PC-9 (cell line): ENCODE measurements at regions not wholly inside any gene's neighbourhood (a gene's known extent, or its start where the extent isn't known, plus 50 kb on each side); places are given as distances from the start of the nearest gene placed in this dataset.

Experiments
- BruUV-seq: library from RNA; stranded (reverse); fragments of 400-500 nt; replicated peaks from 2 replicates; lab custom pipeline; 2021; lab: Mats Ljungman, UMichigan
- CTCF ChIA-PET: fragments of 300-600 bp; sonication (Branson Sonifier 250); formaldehyde crosslinking; loops from one replicate; lab custom pipeline; 2022; ENCODE audit warnings: antibody characterized with exemption; lab: Charles Lee
- POLR2A ChIA-PET: fragments of 300-600 bp; sonication (Branson Sonifier 250); formaldehyde crosslinking; loops from one replicate; lab custom pipeline; 2022; ENCODE audit warnings: antibody characterized with exemption; ENCODE audit not compliant: unreplicated experiment; lab: Charles Lee
- DNase-seq, 2 experiments: peaks; one replicate each; pipeline versions ENCODE4 v3.0.0 to v3.0.0-alpha.2; 2015 to 2022; ENCODE audit warnings: mixed read lengths in 1 of 2
- H2AFZ ChIP-seq: fragments of 200-600 bp; sonication (generic); 2 replicates; pipeline ENCODE4 v1.8.1; 2017; ENCODE audit warnings: antibody characterized with exemption
- H3F3A ChIP-seq: fragments of 200-600 bp; sonication (generic); 2 replicates; pipeline ENCODE4 v1.8.1; 2017; ENCODE audit warnings: antibody characterized with exemption, mild to moderate bottlenecking, low read depth; ENCODE audit not compliant: insufficient read depth
- H3K27ac ChIP-seq: fragments of 200-600 bp; sonication (generic); 2 replicates; pipeline ENCODE4 v1.6.1; 2016; ENCODE audit warnings: mixed run types
- H3K27me3 ChIP-seq: fragments of 200-600 bp; sonication (generic); 2 replicates; pipeline ENCODE4 v1.6.1; 2016; ENCODE audit warnings: low read depth, mixed run types; ENCODE audit not compliant: insufficient read depth
- H3K36me3 ChIP-seq: fragments of 200-600 bp; sonication (generic); 2 replicates; pipeline ENCODE4 v1.6.1; 2016; ENCODE audit warnings: low read depth, mixed run types
- H3K4me1 ChIP-seq: fragments of 200-600 bp; sonication (generic); replicated peaks from 2 replicates; pipeline ENCODE4 v1.6.1; 2016; ENCODE audit warnings: mixed run types; ENCODE audit not compliant: insufficient read depth
- H3K4me2 ChIP-seq: fragments of 200-600 bp; sonication (generic); 2 replicates; pipeline ENCODE4 v1.6.1; 2017; ENCODE audit warnings: mixed run types
- H3K4me3 ChIP-seq: fragments of 200-600 bp; sonication (generic); 2 replicates; pipeline ENCODE4 v1.6.1; 2016; ENCODE audit warnings: mixed run types
- H3K79me2 ChIP-seq: fragments of 200-600 bp; sonication (generic); 2 replicates; pipeline ENCODE4 v1.6.1; 2017; ENCODE audit warnings: low read depth, mixed run types
- H3K9me2 ChIP-seq: fragments of 200-600 bp; sonication (generic); 2 replicates; pipeline ENCODE4 v1.8.1; 2017; ENCODE audit warnings: mild to moderate bottlenecking; ENCODE audit not compliant: insufficient read depth
- H3K9me3 ChIP-seq: fragments of 200-600 bp; sonication (generic); 2 replicates; pipeline ENCODE4 v1.8.1; 2016; ENCODE audit warnings: low read depth; ENCODE audit not compliant: insufficient read depth
- H4K20me1 ChIP-seq: fragments of 200-600 bp; sonication (generic); 2 replicates; pipeline ENCODE4 v1.8.1; 2017; ENCODE audit not compliant: insufficient read depth
- EZH2 ChIP-seq: fragments of 200-600 bp; sonication (generic); IDR thresholded peaks from 2 replicates; pipeline ENCODE4 v1.8.0; 2017; ENCODE audit warnings: antibody characterized with exemption, low read depth
- intact Hi-C: fragments of 100-400 bp; cut with micrococcal nuclease; formaldehyde crosslinking; loops from one replicate; pipeline ENCODE4 v1.10.0; 2022; ENCODE audit not compliant: unreplicated experiment
- TF ChIP-seq, protein P1 (sequence below): fragments of 200-600 bp; sonication (generic); conservative IDR thresholded peaks from 2 replicates; pipeline ENCODE4 v1.6.1; 2017; ENCODE audit warnings: mixed run types, antibody characterized with exemption, mild to moderate bottlenecking, moderate library complexity

DNA sequence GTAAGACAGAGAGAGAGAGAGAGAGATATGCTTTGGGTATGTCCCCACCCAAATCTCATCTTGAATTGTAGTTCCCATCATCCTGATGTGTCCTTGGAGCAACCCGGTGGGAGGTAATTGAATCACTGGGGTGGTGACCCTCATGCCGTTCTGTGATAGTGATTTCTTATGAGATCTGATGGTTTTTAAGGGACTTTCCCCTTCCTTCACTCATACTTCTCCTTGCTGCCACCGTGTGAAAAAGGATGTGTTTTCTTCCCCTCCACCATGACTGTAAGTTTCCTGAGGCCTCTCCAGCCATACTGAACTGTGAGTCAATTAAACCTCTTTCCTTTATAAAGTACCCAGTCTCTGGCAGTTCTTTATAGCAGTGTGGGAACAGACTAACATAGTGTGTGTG, 60.3 kb downstream of the EOMES start:
- H3K27ac ChIP-seq = no peak overlapping the region
- H3K27me3 ChIP-seq = no peaks in the 10 kb centered on the region
- no TSS peak for BruUV-seq
- H3K9me2 ChIP-seq = no peaks in the 10 kb centered on the region
- H3F3A ChIP-seq = no peaks in the 10 kb centered on the region
- no peak overlapping the region for H2AFZ ChIP-seq
- H3K4me1 ChIP-seq = no peaks in the 10 kb centered on the region
- TF ChIP-seq, protein P1, sequence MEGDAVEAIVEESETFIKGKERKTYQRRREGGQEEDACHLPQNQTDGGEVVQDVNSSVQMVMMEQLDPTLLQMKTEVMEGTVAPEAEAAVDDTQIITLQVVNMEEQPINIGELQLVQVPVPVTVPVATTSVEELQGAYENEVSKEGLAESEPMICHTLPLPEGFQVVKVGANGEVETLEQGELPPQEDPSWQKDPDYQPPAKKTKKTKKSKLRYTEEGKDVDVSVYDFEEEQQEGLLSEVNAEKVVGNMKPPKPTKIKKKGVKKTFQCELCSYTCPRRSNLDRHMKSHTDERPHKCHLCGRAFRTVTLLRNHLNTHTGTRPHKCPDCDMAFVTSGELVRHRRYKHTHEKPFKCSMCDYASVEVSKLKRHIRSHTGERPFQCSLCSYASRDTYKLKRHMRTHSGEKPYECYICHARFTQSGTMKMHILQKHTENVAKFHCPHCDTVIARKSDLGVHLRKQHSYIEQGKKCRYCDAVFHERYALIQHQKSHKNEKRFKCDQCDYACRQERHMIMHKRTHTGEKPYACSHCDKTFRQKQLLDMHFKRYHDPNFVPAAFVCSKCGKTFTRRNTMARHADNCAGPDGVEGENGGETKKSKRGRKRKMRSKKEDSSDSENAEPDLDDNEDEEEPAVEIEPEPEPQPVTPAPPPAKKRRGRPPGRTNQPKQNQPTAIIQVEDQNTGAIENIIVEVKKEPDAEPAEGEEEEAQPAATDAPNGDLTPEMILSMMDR = no peak
- TF ChIP-seq EZH2 = no peak
- no peaks in the 10 kb centered on the region for H4K20me1 ChIP-seq
- no peak for DNase-seq
- no peaks in the 10 kb centered on the region for H3K36me3 ChIP-seq
- no peaks in the 10 kb centered on the region; the same call in 1 of the 2 replicates for H3K9me3 ChIP-seq
- no peak overlapping the region for H3K4me2 ChIP-seq
- CTCF ChIA-PET = no interaction called here
- H3K4me3 ChIP-seq = no peak overlapping the region
- intact Hi-C loops = no loop called here
- H3K79me2 ChIP-seq = no peaks in the 10 kb centered on the region
- POLR2A ChIA-PET = no interaction called here

DNA sequence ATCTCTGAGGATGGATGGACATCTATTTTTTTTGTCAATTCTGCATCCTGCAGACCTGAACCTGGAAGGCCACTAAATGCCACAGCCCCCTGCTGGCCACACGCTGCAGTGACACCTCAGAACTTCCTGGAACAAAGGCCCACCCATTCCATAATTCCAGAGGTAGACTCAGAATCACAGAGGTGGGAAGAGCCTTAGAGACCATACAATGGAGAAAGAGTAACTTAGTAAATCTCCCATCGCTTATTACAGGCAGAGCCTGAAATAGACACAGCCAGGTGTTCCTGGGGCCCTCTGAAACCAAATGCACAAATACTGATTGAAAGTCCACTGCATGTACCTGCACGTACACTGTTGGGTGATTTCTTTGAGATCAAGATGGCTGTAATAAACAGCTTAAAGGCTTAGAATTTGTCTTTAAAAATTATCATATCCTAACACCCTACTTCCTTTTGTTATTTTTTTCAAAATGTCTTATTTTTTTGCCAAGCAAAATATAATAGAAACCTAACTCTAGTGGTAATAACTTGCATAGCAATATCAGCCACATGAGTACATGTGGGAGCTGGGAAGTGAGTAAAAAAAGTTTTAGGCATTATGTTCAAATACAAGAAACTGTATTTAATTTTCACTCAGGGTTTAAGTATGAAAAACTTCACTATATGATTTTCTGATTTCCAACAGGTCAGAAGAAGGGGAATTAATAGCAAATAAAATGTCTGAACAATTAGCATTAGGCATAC, 62.7 kb downstream of the EOMES start:
- H3K9me2 ChIP-seq = no peaks in the 10 kb centered on the region
- peak in 1 of 2 experiments; percentile 50 for DNase-seq
- H3K27ac ChIP-seq = no peak overlapping the region
- H3K4me1 ChIP-seq = no peaks in the 10 kb centered on the region
- H3K4me3 ChIP-seq = no peak overlapping the region
- TF ChIP-seq EZH2 = no peak
- TF ChIP-seq, protein P1 = peak; percentile 85
- no peaks in the 10 kb centered on the region for H3F3A ChIP-seq
- intact Hi-C loops = no loop called here
- no peaks in the 10 kb centered on the region for H3K27me3 ChIP-seq
- CTCF ChIA-PET = no interaction called here
- POLR2A ChIA-PET = no interaction called here
- BruUV-seq = no TSS peak
- no peaks in the 10 kb centered on the region for H3K79me2 ChIP-seq
- no peak overlapping the region for H2AFZ ChIP-seq
- no peaks in the 10 kb centered on the region; the same call in 1 of the 2 replicates for H3K9me3 ChIP-seq
- H4K20me1 ChIP-seq = no peaks in the 10 kb centered on the region
- no peaks in the 10 kb centered on the region for H3K36me3 ChIP-seq
- no peak overlapping the region for H3K4me2 ChIP-seq

DNA sequence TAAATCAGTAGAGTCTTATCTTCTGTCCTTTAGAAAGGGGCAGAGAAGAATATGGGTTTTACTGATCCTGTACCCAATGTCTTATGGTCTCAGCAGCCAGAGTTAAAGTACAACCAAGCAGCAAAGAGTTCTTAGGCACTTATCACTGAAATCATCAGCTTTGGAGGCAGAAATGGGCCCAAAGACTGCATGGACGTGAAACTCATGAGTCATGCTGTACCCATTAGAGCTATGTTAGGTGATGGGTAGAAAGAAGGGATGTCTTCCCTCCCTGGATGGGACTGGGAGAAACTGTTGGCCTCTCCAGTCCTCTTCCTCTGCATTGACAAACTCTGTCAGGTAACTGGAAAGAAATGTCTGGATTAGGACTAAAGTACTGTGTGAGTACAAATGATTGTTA, 63.4 kb downstream of the EOMES start:
- Histone ChIP-seq H3K9me2 (no peaks in the 10 kb centered on the region; the same call in 1 of the 2 replicates), H3K79me2 (no peaks in the 10 kb centered on the region), H3K4me2 (no peak overlapping the region), H3K36me3 (no peaks in the 10 kb centered on the region), H4K20me1 (no peaks in the 10 kb centered on the region), H3K9me3 (no peaks in the 10 kb centered on the region), H3K4me1 (no peaks in the 10 kb centered on the region), H3K27me3 (no peaks in the 10 kb centered on the region), H2AFZ (no peak overlapping the region), H3K4me3 (no peak overlapping the region), H3F3A (no peaks in the 10 kb centered on the region), H3K27ac (no peak overlapping the region)
- intact Hi-C loops = no loop called here
- ChIA-PET POLR2A (no interaction called here), CTCF (interaction anchor here (0.7 kb wide), 1 partner anchor 123 kb away, joined by 3 read pairs; no protein-coding TSS in a partner anchor)
- TF ChIP-seq, protein P1 = no peak
- TF ChIP-seq EZH2 = no peak
- DNase-seq = no peak
- no TSS peak for BruUV-seq
